Mesothelial cell of epicardium (in vitro differentiated cells): ENCODE measurements at regions not wholly inside any gene's neighbourhood (a gene's known extent, or its start where the extent isn't known, plus 50 kb on each side); places are given as distances from the start of the nearest gene placed in this dataset.
A peak's percentile ranks its signal among the peaks of the same experiment; 100 is the strongest.

Experiments used
- DNase-seq, 2 experiments: peaks; one replicate each; pipeline ENCODE4 v3.0.0; 2021; ENCODE audit warnings: low spot score in 2 of 2; ENCODE audit not compliant: unreplicated experiment in 2 of 2
- H3K27ac Mint-ChIP-seq: 2 replicates; pipeline ENCODE4 v1.8.0; 2021; ENCODE audit warnings: mixed read lengths
- H3K27me3 Mint-ChIP-seq: 2 replicates; pipeline ENCODE4 v1.8.0; 2021; ENCODE audit warnings: low read depth, mixed read lengths
- H3K36me3 Mint-ChIP-seq: 2 replicates; pipeline ENCODE4 v1.8.0; 2021; ENCODE audit warnings: mixed read lengths
- H3K4me1 Mint-ChIP-seq: 2 replicates; pipeline ENCODE4 v1.8.0; 2021; ENCODE audit warnings: mixed read lengths
- H3K4me3 Mint-ChIP-seq: 2 replicates; pipeline ENCODE4 v1.8.0; 2021; ENCODE audit warnings: mild to moderate bottlenecking, moderate library complexity, mixed read lengths
- H3K9me3 Mint-ChIP-seq: 2 replicates; pipeline ENCODE4 v1.8.0; 2021; ENCODE audit warnings: mixed read lengths
- TF ChIP-seq, protein P1 (sequence below): fragments of 200-600 bp; sonication (generic); IDR thresholded peaks from one replicate; pipeline ENCODE4 v1.5.0; 2021; ENCODE audit warnings: antibody characterized with exemption; ENCODE audit not compliant: unreplicated experiment

DNA sequence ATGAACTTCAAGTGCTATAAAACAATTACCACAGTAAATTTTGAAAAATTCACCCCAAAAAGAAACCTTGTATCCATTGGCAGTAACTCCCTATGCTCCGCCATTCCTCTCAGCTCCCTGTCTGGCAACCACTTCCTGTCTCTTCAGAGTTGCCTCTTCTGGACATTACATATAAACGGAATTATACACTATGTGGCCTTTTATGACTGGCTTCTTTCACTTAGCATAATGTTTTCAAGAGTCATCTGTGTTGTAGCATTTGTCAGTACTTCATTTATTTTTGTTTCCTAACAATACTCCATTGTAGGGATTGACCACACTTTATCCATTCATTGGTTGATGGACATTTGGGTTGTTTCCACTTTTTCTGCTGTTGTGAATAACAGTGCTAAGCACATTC, 50.1 kb downstream of the CEP43 start:
- Mint-ChIP-seq H3K4me1 (no peaks in the 10 kb centered on the region), H3K9me3 (peaks cover 5% of the 10 kb centered on the region), H3K27me3 (no peaks in the 10 kb centered on the region), H3K36me3 (peaks cover 10% of the 10 kb centered on the region), H3K4me3 (no peak overlapping the region), H3K27ac (no peak overlapping the region)
- TF ChIP-seq, protein P1, sequence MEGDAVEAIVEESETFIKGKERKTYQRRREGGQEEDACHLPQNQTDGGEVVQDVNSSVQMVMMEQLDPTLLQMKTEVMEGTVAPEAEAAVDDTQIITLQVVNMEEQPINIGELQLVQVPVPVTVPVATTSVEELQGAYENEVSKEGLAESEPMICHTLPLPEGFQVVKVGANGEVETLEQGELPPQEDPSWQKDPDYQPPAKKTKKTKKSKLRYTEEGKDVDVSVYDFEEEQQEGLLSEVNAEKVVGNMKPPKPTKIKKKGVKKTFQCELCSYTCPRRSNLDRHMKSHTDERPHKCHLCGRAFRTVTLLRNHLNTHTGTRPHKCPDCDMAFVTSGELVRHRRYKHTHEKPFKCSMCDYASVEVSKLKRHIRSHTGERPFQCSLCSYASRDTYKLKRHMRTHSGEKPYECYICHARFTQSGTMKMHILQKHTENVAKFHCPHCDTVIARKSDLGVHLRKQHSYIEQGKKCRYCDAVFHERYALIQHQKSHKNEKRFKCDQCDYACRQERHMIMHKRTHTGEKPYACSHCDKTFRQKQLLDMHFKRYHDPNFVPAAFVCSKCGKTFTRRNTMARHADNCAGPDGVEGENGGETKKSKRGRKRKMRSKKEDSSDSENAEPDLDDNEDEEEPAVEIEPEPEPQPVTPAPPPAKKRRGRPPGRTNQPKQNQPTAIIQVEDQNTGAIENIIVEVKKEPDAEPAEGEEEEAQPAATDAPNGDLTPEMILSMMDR: no peak
- DNase-seq: no peak

DNA sequence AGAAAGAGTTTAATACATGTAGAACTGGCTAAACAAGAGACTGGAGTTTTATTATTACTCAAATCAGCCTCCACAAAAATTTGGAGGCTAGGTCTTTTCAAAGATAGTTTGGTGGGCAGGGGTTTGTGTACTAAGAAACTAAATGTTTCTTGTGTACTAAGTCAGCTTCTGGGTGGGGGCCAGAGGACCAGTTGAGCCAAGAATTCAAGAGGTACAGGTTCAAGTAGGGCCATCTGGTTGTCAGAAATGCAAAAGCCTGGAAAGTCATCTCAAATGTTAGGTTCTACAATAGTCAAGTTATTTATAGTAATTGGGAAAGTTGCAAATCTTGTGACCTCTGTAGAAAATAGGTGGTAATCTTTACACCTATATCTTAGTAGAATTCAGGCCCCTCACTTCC, 51.7 kb downstream of the CEP43 start:
- no peak overlapping the region for H3K27ac Mint-ChIP-seq

DNA sequence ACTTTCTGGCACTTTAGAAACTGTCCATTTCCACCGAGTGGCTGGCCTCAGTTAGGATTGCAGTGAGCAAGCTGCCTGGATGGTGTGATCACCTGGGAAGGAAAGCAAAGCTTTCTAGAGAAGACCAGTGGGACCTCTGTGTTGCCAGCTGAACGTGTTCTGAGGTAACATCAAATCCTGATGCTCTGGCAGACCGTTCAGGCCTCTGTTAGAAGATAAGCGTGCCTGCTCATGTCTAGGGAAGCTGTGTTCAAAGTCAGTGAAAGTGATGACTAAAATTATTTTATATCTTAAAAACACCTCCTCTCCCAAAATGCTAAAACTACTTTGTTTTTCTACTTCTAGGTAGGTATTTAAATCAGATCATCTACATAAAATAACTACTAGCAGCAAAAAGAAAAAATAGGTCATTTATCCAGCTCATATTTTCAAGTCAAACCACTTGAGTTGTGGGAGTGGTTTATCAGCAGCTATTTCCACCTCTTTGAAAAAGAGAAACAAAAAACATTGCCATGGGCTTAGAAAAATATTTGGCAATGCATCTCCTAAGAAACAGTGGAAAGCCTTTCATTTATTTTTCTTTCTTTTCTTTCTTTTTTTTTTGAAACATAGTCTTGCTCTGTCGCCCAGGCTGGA, 54.8 kb downstream of the CEP43 start:
- no peak overlapping the region for H3K27ac Mint-ChIP-seq
- H3K9me3 Mint-ChIP-seq: peaks cover 13% of the 10 kb centered on the region
- H3K27me3 Mint-ChIP-seq: no peaks in the 10 kb centered on the region
- DNase-seq: no peak
- peaks cover 3% of the 10 kb centered on the region for H3K4me1 Mint-ChIP-seq
- H3K4me3 Mint-ChIP-seq: no peak overlapping the region
- peaks cover 10% of the 10 kb centered on the region for H3K36me3 Mint-ChIP-seq
- TF ChIP-seq, protein P1: no peak

More for the DNA sequence above, 51.7 kb downstream of the CEP43 start:
- H3K4me1 Mint-ChIP-seq: no peaks in the 10 kb centered on the region
- no peak overlapping the region for H3K4me3 Mint-ChIP-seq
- H3K36me3 Mint-ChIP-seq: peaks cover 10% of the 10 kb centered on the region
- no peak for DNase-seq
- TF ChIP-seq, protein P1: no peak
- H3K9me3 Mint-ChIP-seq: peaks cover 5% of the 10 kb centered on the region
- no peaks in the 10 kb centered on the region for H3K27me3 Mint-ChIP-seq

DNA sequence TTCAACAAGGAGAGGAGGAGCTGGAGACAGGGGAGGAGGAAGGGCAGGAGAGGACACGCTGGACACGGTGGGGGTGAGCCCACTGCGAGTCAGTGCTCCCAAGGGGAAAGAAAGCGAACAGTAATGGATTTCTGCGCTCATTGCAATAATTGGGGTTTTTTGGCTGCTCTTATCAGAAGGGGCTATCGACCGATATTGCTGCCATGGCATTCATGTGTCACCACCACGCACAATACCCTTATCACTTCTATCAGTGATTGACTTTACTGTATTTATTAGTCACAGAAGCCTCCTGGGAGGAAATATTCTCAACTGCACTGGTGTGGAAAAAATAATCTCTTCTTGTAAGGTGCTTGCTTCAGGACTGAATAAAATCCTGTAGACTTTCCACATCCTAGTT, 55.8 kb downstream of the CEP43 start:
- Mint-ChIP-seq H3K4me1 (peaks cover 3% of the 10 kb centered on the region), H3K27me3 (no peaks in the 10 kb centered on the region), H3K36me3 (peaks cover 8% of the 10 kb centered on the region), H3K4me3 (no peak overlapping the region), H3K27ac (no peak overlapping the region), H3K9me3 (peaks cover 13% of the 10 kb centered on the region)
- no peak for DNase-seq
- TF ChIP-seq, protein P1: no peak

DNA sequence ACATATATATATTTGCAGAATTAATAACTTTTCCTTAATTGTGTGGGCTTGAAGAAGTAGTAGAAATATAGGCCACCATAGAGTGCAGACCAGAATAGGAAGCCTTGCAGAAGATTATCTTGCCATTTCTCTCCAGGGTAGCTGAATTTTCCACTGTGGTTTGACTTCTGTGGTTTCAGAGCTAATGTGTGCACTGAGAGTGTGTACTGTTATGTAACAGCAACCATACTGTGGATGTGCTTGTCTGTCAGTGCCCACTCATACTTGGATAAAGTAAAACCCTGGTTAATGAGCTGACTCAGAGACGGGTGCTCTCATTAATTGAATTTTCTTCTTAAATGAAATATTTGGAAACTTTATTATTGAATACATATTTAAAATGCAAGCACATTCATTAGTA, 57.2 kb downstream of the CEP43 start:
- Mint-ChIP-seq H3K27me3 (no peaks in the 10 kb centered on the region), H3K9me3 (peaks cover 13% of the 10 kb centered on the region), H3K4me1 (peaks cover 3% of the 10 kb centered on the region), H3K36me3 (peaks cover 1% of the 10 kb centered on the region), H3K27ac (no peak overlapping the region), H3K4me3 (no peak overlapping the region)
- TF ChIP-seq, protein P1: no peak
- no peak for DNase-seq

DNA sequence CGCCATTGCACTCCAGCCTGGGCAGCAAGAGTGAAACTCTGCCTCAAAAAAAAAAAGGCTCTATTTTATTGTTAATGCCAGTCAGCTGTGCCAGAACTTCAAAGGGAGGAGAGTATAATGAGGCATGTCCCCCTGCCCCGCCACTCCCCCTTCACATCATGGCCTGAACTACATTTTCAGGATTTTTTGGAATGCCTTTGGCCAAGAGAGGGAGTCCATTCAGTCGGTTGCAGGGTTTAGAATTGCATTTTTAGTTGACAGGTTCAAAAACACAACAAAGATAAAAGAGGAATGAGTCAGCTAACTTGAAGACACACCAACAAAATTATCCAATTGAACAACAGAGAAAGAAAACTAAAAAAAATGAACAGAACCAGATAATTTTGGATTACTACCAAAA, 59.1 kb downstream of the CEP43 start:
- TF ChIP-seq, protein P1: no peak
- no peaks in the 10 kb centered on the region for H3K36me3 Mint-ChIP-seq
- H3K27ac Mint-ChIP-seq: peak overlapping the region; percentile 51
- H3K9me3 Mint-ChIP-seq: peaks cover 19% of the 10 kb centered on the region
- no peak overlapping the region for H3K4me3 Mint-ChIP-seq
- H3K4me1 Mint-ChIP-seq: peaks cover 3% of the 10 kb centered on the region
- H3K27me3 Mint-ChIP-seq: no peaks in the 10 kb centered on the region
- no peak for DNase-seq
